HG02588 (cell line): ENCODE measurements at regions not wholly inside any gene's neighbourhood (a gene's known extent, or its start where the extent isn't known, plus 50 kb on each side); places are given as distances from the start of the nearest gene placed in this dataset.

Source experiments
- ATAC-seq: cut with Tn5 transposase; IDR thresholded peaks from one replicate; pipeline ENCODE4 v1.9.1; 2021; ENCODE audit warnings: mild to moderate bottlenecking, moderate library complexity; ENCODE audit not compliant: unreplicated experiment

DNA sequence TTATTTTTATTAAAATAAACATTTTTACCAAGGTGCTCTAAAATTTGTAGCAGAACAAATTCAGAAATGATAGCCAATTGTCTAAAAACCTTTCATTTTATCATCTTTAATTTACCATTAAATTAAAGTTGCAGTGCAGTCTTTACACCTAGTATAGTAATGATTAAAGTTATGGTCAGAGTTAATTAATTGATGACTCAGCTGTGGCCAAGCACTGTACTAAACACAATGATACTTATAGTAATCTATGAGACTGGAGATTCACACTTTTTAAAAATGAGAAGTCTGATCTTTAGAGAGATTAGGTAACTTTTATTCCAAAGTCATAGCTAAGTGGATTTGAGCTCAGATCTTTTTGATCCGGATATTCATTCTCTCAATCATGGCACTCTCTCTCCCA is 621.1 kb upstream of the MEF2C start:
- no peak for ATAC-seq

DNA sequence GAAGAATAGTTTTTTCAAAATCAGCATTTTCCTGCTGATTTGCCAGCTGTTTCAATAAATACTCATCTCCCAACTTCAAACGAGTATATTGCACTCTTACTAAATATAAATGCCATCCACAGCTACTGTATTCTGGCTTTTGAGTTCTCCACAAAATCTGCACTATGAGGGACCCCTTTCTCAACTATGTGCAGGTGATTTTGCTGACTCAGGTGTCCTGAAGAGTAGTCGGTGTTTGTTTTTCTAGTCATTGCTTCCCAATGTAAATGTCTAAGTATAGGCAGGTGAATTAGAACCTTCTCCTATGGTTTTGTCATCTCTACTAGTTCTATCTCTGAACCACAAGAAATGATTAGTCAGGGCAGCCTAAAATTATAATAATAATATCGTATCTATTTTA is 616.8 kb upstream of the MEF2C start:
- no peak for ATAC-seq

DNA sequence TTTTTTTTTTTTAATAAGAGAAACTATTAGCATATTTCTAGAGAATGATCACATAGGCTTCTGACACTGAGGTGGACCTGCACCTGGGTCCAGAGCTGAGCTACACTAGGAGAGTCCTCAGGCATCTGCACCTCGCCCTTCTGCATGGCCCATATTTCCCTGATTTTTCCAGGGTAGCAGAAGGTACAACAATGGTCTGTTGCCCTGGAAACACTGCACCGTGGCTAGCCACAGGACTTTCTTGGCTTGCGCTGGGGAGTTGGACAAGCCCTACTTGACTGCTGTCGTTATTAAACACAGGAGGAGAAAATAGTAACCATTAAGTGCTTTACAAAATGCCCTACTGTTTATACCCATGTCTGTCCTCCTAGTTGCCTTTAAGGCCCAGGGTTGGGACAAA is 615.7 kb upstream of the MEF2C start:
- ATAC-seq = no peak

DNA sequence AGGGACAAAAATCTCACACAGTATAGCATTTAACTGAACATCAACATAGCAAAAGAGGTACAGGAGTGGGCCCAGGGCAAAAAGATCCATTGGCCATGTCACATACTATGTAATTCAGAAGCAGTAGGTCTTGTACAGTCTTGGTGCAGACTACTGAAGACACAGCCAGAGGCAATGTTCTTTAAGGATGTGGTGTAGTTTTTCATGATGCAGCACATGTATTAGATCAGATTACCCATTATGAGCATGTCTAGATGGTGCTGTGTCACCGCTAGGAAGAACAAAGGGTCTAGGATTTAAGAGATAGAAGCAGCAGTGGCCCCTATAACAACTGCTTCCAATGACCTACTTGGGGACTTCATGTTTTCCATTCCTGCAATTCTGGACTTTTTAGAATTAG is 610.4 kb upstream of the MEF2C start:
- no peak for ATAC-seq

DNA sequence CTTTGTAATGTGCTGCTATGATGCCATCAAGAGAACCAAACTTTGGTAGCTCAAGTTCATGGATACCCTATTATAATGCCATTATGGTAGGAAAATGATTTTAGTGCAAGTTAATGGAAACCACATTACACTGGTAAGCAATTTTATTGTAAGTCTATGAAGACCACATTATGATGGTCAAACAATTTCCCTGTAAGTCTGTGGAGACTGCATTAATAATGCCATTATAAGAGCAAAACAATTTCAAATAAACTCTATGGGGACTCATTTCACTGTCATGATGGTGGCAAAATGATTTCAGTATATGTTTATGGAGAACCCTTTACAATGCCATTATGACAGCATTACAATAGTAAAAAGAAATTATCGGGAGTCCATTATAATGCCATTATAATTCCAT is 602.0 kb upstream of the MEF2C start:
- no peak for ATAC-seq

- ATAC-seq = no peak
These were observed 597.5 kb upstream of the MEF2C start for GRCh38 chr5:89480406-89481007.

DNA sequence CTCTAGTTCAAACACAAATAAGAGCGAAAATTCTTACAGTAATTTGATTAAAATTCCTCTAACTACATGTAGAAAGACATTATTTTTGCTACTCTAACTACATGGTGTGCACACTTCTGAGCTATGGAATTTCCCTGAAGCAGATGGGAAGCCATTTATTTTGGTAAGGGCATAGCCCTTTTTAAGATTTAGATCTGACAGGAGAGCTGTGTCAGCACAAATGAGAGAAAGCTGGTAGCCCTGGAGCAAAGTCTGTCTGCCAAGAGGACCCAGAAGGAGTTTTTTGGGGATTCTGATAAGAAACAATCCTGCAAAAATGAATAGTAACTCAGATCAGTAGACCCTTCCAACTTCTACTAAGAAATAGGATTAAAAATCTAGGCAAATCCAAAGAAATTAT is 595.9 kb upstream of the MEF2C start:
- ATAC-seq = no peak

DNA sequence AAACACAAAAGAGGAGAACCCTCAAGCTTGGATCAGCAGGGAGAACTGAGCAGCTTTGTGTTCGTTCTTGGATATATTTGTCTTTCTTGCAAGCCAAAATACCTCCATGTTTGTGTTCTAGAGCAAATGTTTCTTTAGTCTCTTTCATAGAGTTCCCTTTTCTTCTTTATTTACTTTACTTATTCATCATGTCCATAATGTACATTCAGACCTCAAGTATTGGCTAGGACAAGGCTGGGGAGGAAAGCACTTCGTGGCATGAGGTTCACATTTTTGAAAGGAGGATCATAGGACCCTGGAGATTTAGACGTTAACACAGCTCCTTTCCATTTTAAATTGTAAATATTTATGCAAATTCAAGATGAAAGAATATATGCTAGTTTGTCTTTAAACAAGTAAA is 590.2 kb upstream of the MEF2C start:
- ATAC-seq = no peak

- no peak for ATAC-seq
These were observed 588.6 kb upstream of the MEF2C start for GRCh38 chr5:89471541-89471940.

GRCh38 chr5:89471115-89471514 is 588.1 kb upstream of the MEF2C start:
- ATAC-seq = no peak

- ATAC-seq = no peak
These were observed 587.7 kb upstream of the MEF2C start for GRCh38 chr5:89470658-89471057.

- ATAC-seq = no peak
These were observed 575.3 kb upstream of the MEF2C start for GRCh38 chr5:89458332-89458656.

GRCh38 chr5:89457411-89458331 is 574.7 kb upstream of the MEF2C start:
- ATAC-seq = no peak

GRCh38 chr5:89452081-89452480 is 569.1 kb upstream of the MEF2C start:
- ATAC-seq = no peak

DNA sequence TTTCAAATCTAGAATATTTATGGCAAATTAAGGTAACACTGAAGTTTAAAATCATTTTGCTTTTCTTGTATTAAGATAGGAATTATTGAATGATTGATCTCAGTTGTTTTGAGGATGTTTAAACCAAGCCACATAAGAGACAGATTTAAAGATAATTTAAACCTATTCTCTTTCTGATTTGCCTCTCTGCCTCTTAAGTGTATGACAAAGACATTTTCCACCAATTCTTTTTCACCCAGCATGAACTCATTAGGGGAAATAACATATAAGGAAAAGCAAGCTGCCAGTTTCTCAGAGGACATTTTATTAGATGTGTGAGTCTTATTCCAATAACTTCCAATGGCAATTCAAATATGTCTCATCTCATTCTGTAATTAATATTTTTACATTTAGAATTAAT is 568.3 kb upstream of the MEF2C start:
- no peak for ATAC-seq

GRCh38 chr5:89450149-89450538 is 567.2 kb upstream of the MEF2C start:
- no peak for ATAC-seq

GRCh38 chr5:89449392-89450148 is 566.6 kb upstream of the MEF2C start:
- no peak for ATAC-seq

DNA sequence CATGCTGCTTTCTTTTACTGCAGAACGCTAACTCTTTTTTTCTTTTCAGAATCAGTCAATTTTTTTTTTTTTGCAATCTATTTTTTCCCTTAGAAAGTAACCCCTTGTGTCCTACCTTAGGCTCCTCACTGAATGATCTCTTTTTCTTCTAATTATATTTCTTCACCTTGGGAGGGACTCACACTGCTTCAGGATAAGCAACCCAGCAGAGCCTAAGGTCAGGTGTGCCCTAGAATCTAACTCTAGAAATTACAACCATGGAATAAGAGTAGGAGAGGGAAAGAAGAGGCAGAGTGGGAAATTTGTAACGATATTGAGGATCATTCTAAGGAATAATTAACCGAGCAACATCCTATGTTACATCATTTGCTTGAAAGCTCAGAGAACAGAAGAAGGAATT is 564.0 kb upstream of the MEF2C start:
- no peak for ATAC-seq

DNA sequence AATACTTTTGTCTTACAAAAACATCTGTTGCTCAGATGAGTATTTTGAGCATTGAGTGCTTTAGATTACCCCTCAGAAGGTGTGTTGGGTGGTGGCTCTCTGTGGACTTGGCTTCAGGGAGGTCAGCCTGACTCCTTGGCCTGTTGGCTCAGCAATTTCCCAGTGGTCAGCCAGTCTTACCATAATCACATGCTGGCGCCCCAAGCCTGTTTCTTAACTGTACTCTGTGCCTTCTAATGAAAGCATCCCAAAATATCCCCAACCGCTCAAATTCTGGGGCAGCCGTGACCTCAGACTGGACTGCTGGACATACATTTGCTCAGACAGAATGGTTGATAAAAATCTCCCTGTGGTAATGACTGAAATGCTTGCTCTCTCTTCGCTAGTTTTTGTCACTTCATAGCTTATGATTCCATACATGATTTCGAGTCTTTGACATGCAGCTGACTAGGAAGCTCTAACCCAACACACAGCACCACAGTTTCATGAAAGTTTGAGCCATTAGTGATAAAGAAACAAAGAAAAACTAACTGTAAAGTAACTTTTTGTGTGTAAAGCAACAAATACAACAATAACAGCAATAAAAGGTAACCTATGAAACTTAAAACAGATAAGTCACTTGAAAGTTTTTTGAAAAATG is 562.2 kb upstream of the MEF2C start:
- no peak for ATAC-seq

DNA sequence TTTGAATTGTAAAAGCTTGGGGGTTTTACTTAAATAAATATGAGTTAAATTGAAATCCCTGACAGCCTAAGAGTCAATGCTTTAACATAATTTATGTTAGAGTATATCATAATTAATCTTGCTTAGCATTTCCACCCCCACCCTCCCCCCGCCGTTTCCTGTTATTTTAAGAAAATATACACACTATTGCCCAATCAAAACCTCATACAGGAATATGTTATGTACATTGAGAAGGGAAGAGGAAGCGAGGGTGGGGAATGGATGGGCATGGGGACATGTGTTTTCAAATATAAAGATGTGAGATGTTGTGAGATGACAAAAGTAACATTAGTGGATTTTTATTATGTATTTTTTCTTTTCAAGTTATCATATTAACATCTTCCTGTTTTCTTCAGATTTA is 561.1 kb upstream of the MEF2C start:
- ATAC-seq = no peak

DNA sequence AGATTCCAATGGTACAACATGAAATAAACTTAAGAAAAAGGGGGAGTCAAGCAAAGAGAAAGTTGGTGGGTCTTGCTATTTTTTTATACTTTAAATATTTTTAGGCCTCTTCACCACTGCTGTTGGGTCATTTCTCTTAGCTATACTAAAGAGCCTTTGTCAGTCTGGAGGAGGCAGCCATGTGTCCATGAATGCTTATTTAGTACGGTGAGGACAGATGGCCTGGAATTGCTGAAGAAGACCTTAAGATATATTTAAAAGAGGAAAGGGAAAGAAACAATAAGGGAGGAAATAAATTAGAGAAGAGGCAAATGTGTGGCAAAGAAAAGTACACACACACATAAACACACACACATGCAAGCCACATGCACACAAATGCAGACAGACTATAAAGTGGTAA is 560.5 kb upstream of the MEF2C start:
- no peak for ATAC-seq

- ATAC-seq = no peak
These were observed 559.0 kb upstream of the MEF2C start for GRCh38 chr5:89441965-89442364.
